ENCODE measurements at regions not wholly inside any gene's neighbourhood (a gene's known extent, or its start where the extent isn't known, plus 50 kb on each side); places are given as distances from the start of the nearest gene placed in this dataset.

GRCh38 chr2:181777734-181778133 is 97.4 kb upstream of the NEUROD1 start:
- Histone ChIP-seq H3K18ac (ENCODE audit: low read length) (no peak overlapping the region), H2BK5ac (ENCODE audit: low read length) (no peak overlapping the region), H2BK12ac (ENCODE audit: low read length) (no peak overlapping the region), H3K14ac (ENCODE audit: low read length) (no peak overlapping the region), H3K9me3 (replicated peaks in 1 of 2; ENCODE audit: control insufficient read depth in 2 of 2, insufficient read depth in 1 of 2, low read depth in 1 of 2, low read length in 2 of 2) (no peaks in the 10 kb centered on the region), H3K23ac (ENCODE audit: low read depth, low read length, poor library complexity) (no peak overlapping the region), H2AFZ (ENCODE audit: low read length) (no peak overlapping the region), H4K8ac (ENCODE audit: low read depth, low read length) (no peak overlapping the region), H3K79me1 (ENCODE audit: low read depth, low read length) (no peaks in the 10 kb centered on the region), H3K4me1 (ENCODE audit: control insufficient read depth in 2 of 2, insufficient read depth in 1 of 2, low read depth in 1 of 2, low read length in 2 of 2) (peaks cover 12 to 32% of the 10 kb centered on the region in 2 donors), H3K9ac (ENCODE audit: low read depth, low read length, poor library complexity) (no peak overlapping the region), H2AK5ac (ENCODE audit: low read depth, low read length) (no peak overlapping the region), H2BK15ac (ENCODE audit: low read length) (no peak overlapping the region), H3K27ac (replicated peaks; ENCODE audit: low read length) (no peak overlapping the region), H3K4ac (ENCODE audit: low read length) (no peak overlapping the region), H3K4me3 (ENCODE audit: low read length in 2 of 2) (no peak overlapping the region), H2BK120ac (ENCODE audit: low read depth, low read length) (no peak overlapping the region), H3K4me2 (ENCODE audit: insufficient read depth, low read length, poor library complexity, severe bottlenecking) (no peak overlapping the region), H3K36me3 (replicated peaks in 1 of 2; ENCODE audit: control insufficient read depth in 2 of 2, insufficient read depth in 2 of 2, low read length in 2 of 2) (no peaks in the 10 kb centered on the region), H4K91ac (ENCODE audit: low read depth, low read length, poor library complexity) (no peak overlapping the region), H3K27me3 (ENCODE audit: control insufficient read depth in 3 of 3, insufficient read depth in 3 of 3, low read depth in 1 of 3, low read length in 3 of 3) (no peaks in the 10 kb centered on the region)
- WGBS, 2 donors (ENCODE audit: extremely low coverage in 2 of 2, insufficient read length in 2 of 2, insufficient replicate concordance in 1 of 2): no CpG with 5 or more reads among the region's 3 CpGs
- no peak for DNase-seq (ENCODE audit: low spot score)

DNA sequence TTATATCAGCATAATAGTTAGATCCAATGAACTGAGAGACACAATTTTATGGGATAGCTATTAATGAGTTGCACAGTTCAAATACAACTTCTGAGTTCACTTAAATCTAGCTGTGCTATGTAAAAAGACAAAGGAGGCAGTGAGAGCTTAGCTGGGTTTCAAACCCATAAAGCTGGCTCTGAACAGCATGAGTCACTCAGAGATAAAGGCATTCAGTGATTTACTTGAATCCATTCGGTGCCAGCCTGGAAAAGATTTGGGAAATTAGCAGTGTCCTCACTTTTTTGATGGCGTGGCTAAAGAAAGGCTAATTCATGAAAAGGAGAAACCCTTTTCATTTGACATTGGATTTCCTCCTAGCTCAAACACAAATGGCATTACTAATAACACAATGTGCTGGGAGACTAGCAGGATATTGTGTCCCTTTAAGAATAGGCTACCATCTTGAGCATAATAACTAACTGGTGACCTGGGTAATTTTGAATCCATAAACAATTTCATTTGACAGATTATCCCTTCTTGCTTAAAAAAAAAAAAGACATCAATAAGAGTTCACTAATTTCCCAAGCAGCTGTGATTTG is 98.4 kb upstream of the NEUROD1 start:
- no CpG with 5 or more reads among the region's 2 CpGs for WGBS, 2 donors (ENCODE audit: extremely low coverage in 2 of 2, insufficient read length in 2 of 2, insufficient replicate concordance in 1 of 2)
- Histone ChIP-seq H2BK15ac (ENCODE audit: low read length) (no peak overlapping the region), H2BK5ac (ENCODE audit: low read length) (no peak overlapping the region), H3K9ac (ENCODE audit: low read depth, low read length, poor library complexity) (no peak overlapping the region), H3K4ac (ENCODE audit: low read length) (no peak overlapping the region), H2BK12ac (ENCODE audit: low read length) (no peak overlapping the region), H4K8ac (ENCODE audit: low read depth, low read length) (no peak overlapping the region), H3K4me3 (ENCODE audit: low read length in 2 of 2) (peak overlapping the region in 1 of 2 donors; percentile 7), H3K27me3 (ENCODE audit: control insufficient read depth in 3 of 3, insufficient read depth in 3 of 3, low read depth in 1 of 3, low read length in 3 of 3) (no peaks in the 10 kb centered on the region), H4K91ac (ENCODE audit: low read depth, low read length, poor library complexity) (no peak overlapping the region), H3K36me3 (replicated peaks in 1 of 2; ENCODE audit: control insufficient read depth in 2 of 2, insufficient read depth in 2 of 2, low read length in 2 of 2) (no peaks in the 10 kb centered on the region), H3K14ac (ENCODE audit: low read length) (no peak overlapping the region), H3K18ac (ENCODE audit: low read length) (no peak overlapping the region), H2AFZ (ENCODE audit: low read length) (peak overlapping the region; percentile 53), H2BK120ac (ENCODE audit: low read depth, low read length) (no peak overlapping the region), H3K79me1 (ENCODE audit: low read depth, low read length) (no peaks in the 10 kb centered on the region), H3K23ac (ENCODE audit: low read depth, low read length, poor library complexity) (no peak overlapping the region), H3K27ac (replicated peaks; ENCODE audit: low read length) (no peak overlapping the region), H3K9me3 (replicated peaks in 1 of 2; ENCODE audit: control insufficient read depth in 2 of 2, insufficient read depth in 1 of 2, low read depth in 1 of 2, low read length in 2 of 2) (no peaks in the 10 kb centered on the region), H3K4me2 (ENCODE audit: insufficient read depth, low read length, poor library complexity, severe bottlenecking) (no peak overlapping the region), H3K4me1 (ENCODE audit: control insufficient read depth in 2 of 2, insufficient read depth in 1 of 2, low read depth in 1 of 2, low read length in 2 of 2) (peaks cover 12 to 34% of the 10 kb centered on the region in 2 donors), H2AK5ac (ENCODE audit: low read depth, low read length) (no peak overlapping the region)
- DNase-seq (ENCODE audit: low spot score): no peak

DNA sequence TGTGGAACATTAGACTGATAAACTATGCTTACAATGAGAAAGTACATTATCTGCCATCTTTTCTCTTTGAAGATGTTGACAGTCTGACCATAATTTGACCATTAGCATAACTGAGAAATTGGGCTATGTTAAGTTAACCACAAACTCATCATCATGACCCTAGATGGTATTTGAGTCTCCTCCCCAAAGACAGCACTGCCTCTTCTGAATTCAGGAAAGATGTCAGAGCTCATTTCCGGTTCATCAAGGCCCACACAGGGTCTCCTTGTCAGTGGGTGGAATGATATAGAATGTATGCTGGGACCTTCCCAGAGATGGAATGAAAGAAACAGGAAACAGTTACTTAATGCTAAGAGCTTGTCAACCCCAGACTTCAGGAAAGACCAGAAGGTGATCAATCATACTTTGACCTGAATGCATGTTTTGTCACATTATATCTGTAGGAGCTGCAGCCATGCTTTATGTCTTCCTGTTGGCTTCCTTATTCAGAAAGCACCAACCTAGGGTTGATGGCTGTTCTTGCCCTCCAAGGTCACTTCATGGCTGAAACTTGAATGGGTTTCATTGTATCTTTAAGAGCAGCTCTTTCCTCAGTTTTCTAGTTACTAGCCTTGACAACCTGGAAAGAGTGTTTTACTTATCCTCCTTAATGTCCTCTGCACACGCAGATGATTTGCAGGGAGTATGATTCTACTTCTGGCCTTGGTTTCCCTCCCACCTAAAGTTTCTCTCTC is 99.1 kb upstream of the NEUROD1 start:
- Histone ChIP-seq H3K18ac (ENCODE audit: low read length) (no peak overlapping the region), H4K91ac (ENCODE audit: low read depth, low read length, poor library complexity) (no peak overlapping the region), H3K23ac (ENCODE audit: low read depth, low read length, poor library complexity) (no peak overlapping the region), H3K4me2 (ENCODE audit: insufficient read depth, low read length, poor library complexity, severe bottlenecking) (no peak overlapping the region), H3K79me1 (ENCODE audit: low read depth, low read length) (no peaks in the 10 kb centered on the region), H2BK15ac (ENCODE audit: low read length) (no peak overlapping the region), H3K27me3 (ENCODE audit: control insufficient read depth in 3 of 3, insufficient read depth in 3 of 3, low read depth in 1 of 3, low read length in 3 of 3) (no peaks in the 10 kb centered on the region), H3K36me3 (replicated peaks in 1 of 2; ENCODE audit: control insufficient read depth in 2 of 2, insufficient read depth in 2 of 2, low read length in 2 of 2) (no peaks in the 10 kb centered on the region), H3K9me3 (replicated peaks in 1 of 2; ENCODE audit: control insufficient read depth in 2 of 2, insufficient read depth in 1 of 2, low read depth in 1 of 2, low read length in 2 of 2) (no peaks in the 10 kb centered on the region), H2BK12ac (ENCODE audit: low read length) (no peak overlapping the region), H3K27ac (replicated peaks; ENCODE audit: low read length) (no peak overlapping the region), H3K4ac (ENCODE audit: low read length) (no peak overlapping the region), H2AK5ac (ENCODE audit: low read depth, low read length) (no peak overlapping the region), H4K8ac (ENCODE audit: low read depth, low read length) (no peak overlapping the region), H2AFZ (ENCODE audit: low read length) (peak overlapping the region; percentile 53), H3K4me3 (ENCODE audit: low read length in 2 of 2) (peak overlapping the region in 1 of 2 donors; percentile 7), H2BK5ac (ENCODE audit: low read length) (no peak overlapping the region), H3K4me1 (ENCODE audit: control insufficient read depth in 2 of 2, insufficient read depth in 1 of 2, low read depth in 1 of 2, low read length in 2 of 2) (peaks cover 12 to 35% of the 10 kb centered on the region in 2 donors), H3K14ac (ENCODE audit: low read length) (no peak overlapping the region), H2BK120ac (ENCODE audit: low read depth, low read length) (no peak overlapping the region), H3K9ac (ENCODE audit: low read depth, low read length, poor library complexity) (no peak overlapping the region)
- WGBS, 2 donors (ENCODE audit: extremely low coverage in 2 of 2, insufficient read length in 2 of 2, insufficient replicate concordance in 1 of 2): no CpG with 5 or more reads among the region's 2 CpGs
- no peak for DNase-seq (ENCODE audit: low spot score)

DNA sequence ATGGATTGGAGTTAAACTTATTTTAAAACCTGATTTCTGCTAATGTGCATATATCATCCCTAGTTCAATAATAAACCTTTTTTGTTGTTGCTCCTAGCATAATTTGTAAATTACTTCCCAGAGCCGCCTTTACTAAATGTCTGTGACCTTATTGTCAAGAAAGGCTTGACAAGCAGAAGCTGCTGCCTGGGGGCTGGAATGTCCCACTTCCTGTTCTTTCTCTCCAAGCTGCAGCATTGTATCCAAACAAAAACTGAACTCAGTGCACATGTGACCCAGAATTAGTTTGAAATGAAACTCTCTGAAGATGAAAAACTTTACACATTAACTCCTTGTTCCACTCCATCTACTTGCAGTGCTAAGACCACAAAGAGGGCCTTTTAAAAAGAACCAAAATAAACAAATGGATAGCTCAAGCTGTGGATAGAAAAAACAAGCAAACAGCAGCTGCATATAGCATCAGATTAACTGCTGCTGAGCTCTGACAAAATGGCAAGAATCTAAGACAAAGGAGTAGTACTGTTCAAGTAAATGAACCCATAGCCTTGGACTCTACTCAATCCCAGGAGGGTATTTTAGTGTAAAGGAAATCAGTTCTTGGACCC is 99.8 kb upstream of the NEUROD1 start:
- H2BK12ac ChIP-seq (ENCODE audit: low read length): no peak overlapping the region
- DNase-seq (ENCODE audit: low spot score): no peak
- H3K4me2 ChIP-seq (ENCODE audit: insufficient read depth, low read length, poor library complexity, severe bottlenecking): no peak overlapping the region
- H3K23ac ChIP-seq (ENCODE audit: low read depth, low read length, poor library complexity): no peak overlapping the region
- WGBS, 2 donors (ENCODE audit: extremely low coverage in 2 of 2, insufficient read length in 2 of 2, insufficient replicate concordance in 1 of 2): no CpG with 5 or more reads among the region's 1 CpG
- H4K91ac ChIP-seq (ENCODE audit: low read depth, low read length, poor library complexity): no peak overlapping the region
- no peak overlapping the region for H3K18ac ChIP-seq (ENCODE audit: low read length)
- no peak overlapping the region for H3K4ac ChIP-seq (ENCODE audit: low read length)
- H3K4me3 ChIP-seq (ENCODE audit: low read length in 2 of 2): peak overlapping the region in 1 of 2 donors; percentile 3
- H2BK5ac ChIP-seq (ENCODE audit: low read length): no peak overlapping the region
- H3K9me3 ChIP-seq (replicated peaks in 1 of 2; ENCODE audit: control insufficient read depth in 2 of 2, insufficient read depth in 1 of 2, low read depth in 1 of 2, low read length in 2 of 2): no peaks in the 10 kb centered on the region
- H3K4me1 ChIP-seq (ENCODE audit: control insufficient read depth in 2 of 2, insufficient read depth in 1 of 2, low read depth in 1 of 2, low read length in 2 of 2): peaks cover 12 to 37% of the 10 kb centered on the region in 2 donors
- H2AFZ ChIP-seq (ENCODE audit: low read length): peak overlapping the region; percentile 53
- no peaks in the 10 kb centered on the region for H3K27me3 ChIP-seq (ENCODE audit: control insufficient read depth in 3 of 3, insufficient read depth in 3 of 3, low read depth in 1 of 3, low read length in 3 of 3)
- no peak overlapping the region for H3K14ac ChIP-seq (ENCODE audit: low read length)
- no peak overlapping the region for H3K27ac ChIP-seq (replicated peaks; ENCODE audit: low read length)
- H2BK120ac ChIP-seq (ENCODE audit: low read depth, low read length): no peak overlapping the region
- no peak overlapping the region for H3K9ac ChIP-seq (ENCODE audit: low read depth, low read length, poor library complexity)
- no peak overlapping the region for H4K8ac ChIP-seq (ENCODE audit: low read depth, low read length)
- no peak overlapping the region for H2BK15ac ChIP-seq (ENCODE audit: low read length)
- no peaks in the 10 kb centered on the region for H3K36me3 ChIP-seq (replicated peaks in 1 of 2; ENCODE audit: control insufficient read depth in 2 of 2, insufficient read depth in 2 of 2, low read length in 2 of 2)
- no peaks in the 10 kb centered on the region for H3K79me1 ChIP-seq (ENCODE audit: low read depth, low read length)
- no peak overlapping the region for H2AK5ac ChIP-seq (ENCODE audit: low read depth, low read length)

All from neuronal stem cell (in vitro differentiated cells).